Peyer's patch (tissue), 4 donors: ENCODE measurements at regions not wholly inside any gene's neighbourhood (a gene's known extent, or its start where the extent isn't known, plus 50 kb on each side); places are given as distances from the start of the nearest gene placed in this dataset.

Experiments used
- CTCF ChIP-seq, 6 experiments: fragments of 450-650 bp in 4 of 6; fragments of 200-600 bp in 2 of 6; sonication (generic) in 1 of 6; IDR thresholded peaks; one replicate each; pipeline ENCODE4 v1.5.1; 2017 to 2019; ENCODE audit warnings: antibody characterized with exemption in 6 of 6, mild to moderate bottlenecking in 3 of 6, moderate library complexity in 1 of 6
- POLR2A ChIP-seq, 2 donors: fragments of 450-650 bp; IDR thresholded peaks; one replicate each; pipeline ENCODE4 v1.5.1; 2017; ENCODE audit warnings: antibody characterized with exemption in 2 of 2, mild to moderate bottlenecking in 2 of 2, moderate library complexity in 2 of 2

- TF ChIP-seq CTCF (IDR thresholded peaks at IDR 0.05) (no peak), POLR2A (IDR thresholded peaks at IDR 0.05) (no peak)
Measured at GRCh38 chr12:46577063-46577776, 204.6 kb upstream of the SLC38A2 start.
